MCF 10A (cell line): ENCODE measurements at regions not wholly inside any gene's neighbourhood (a gene's known extent, or its start where the extent isn't known, plus 50 kb on each side); places are given as distances from the start of the nearest gene placed in this dataset.

ENCODE experiments used
- BruUV-seq: library from RNA; stranded (reverse); fragments of 400-500 nt; replicated peaks from 2 replicates; lab custom pipeline; 2021; lab: Mats Ljungman, UMichigan
- CTCF ChIA-PET: fragments of 300-600 bp; sonication (Branson Sonifier 250); formaldehyde crosslinking; extraction: SDS; loops from one replicate; lab custom pipeline; 2021; ENCODE audit warnings: antibody characterized with exemption, inconsistent platforms; lab: Yijun Ruan, JAX
- POLR2A ChIA-PET: fragments of 300-600, 350-650 bp; sonication (Branson Sonifier 250); formaldehyde crosslinking; extraction: SDS; loops from one replicate; lab custom pipeline; 2020; ENCODE audit warnings: antibody characterized with exemption, inconsistent platforms; lab: Yijun Ruan, JAX
- DNase-seq: peaks from one replicate; pipeline ENCODE4 v3.0.0-alpha.2; 2018; ENCODE audit not compliant: unreplicated experiment
- H3K27ac Mint-ChIP-seq: one replicate; pipeline ENCODE4 v1.8.0; 2022; ENCODE audit warnings: mild to moderate bottlenecking, low read depth, mixed read lengths; ENCODE audit not compliant: unreplicated experiment
- H3K27me3 Mint-ChIP-seq: one replicate; pipeline ENCODE4 v1.8.0; 2022; ENCODE audit warnings: mixed read lengths; ENCODE audit not compliant: insufficient read depth, unreplicated experiment
- H3K36me3 Mint-ChIP-seq: one replicate; pipeline ENCODE4 v1.8.0; 2022; ENCODE audit warnings: mild to moderate bottlenecking, moderate library complexity, mixed read lengths; ENCODE audit not compliant: insufficient read depth, unreplicated experiment
- H3K4me1 Mint-ChIP-seq: one replicate; pipeline ENCODE4 v1.8.0; 2022; ENCODE audit warnings: mixed read lengths; ENCODE audit not compliant: insufficient read depth, unreplicated experiment
- H3K4me3 Mint-ChIP-seq: one replicate; pipeline ENCODE4 v1.8.0; 2022; ENCODE audit warnings: mild to moderate bottlenecking, moderate library complexity, mixed read lengths; ENCODE audit not compliant: unreplicated experiment
- H3K9me3 Mint-ChIP-seq: one replicate; pipeline ENCODE4 v1.8.0; 2022; ENCODE audit warnings: mixed read lengths; ENCODE audit not compliant: unreplicated experiment
- CTCF ChIP-seq: fragments of 200-600 bp; IDR thresholded peaks from one replicate; pipeline ENCODE4 v1.8.0; 2022; ENCODE audit warnings: antibody characterized with exemption, mild to moderate bottlenecking; ENCODE audit not compliant: unreplicated experiment
- intact Hi-C: fragments of 100-400 bp; cut with micrococcal nuclease; formaldehyde crosslinking; loops from 2 replicates; pipeline ENCODE4 v1.14.1; 2022

- Mint-ChIP-seq H3K36me3 (no peaks in the 10 kb centered on the region), H3K9me3 (no peaks in the 10 kb centered on the region), H3K27me3 (peaks cover 44% of the 10 kb centered on the region), H3K4me3 (no peak overlapping the region), H3K27ac (no peak overlapping the region), H3K4me1 (no peaks in the 10 kb centered on the region)
- BruUV-seq: no TSS peak
- ChIA-PET CTCF (no interaction called here), POLR2A (no interaction called here)
- DNase-seq: no peak
- no peak for TF ChIP-seq CTCF
- intact Hi-C loops: no loop called here
Observed at GRCh38 chr3:81033684-81034083, 727.8 kb downstream of the GBE1 start.

DNA sequence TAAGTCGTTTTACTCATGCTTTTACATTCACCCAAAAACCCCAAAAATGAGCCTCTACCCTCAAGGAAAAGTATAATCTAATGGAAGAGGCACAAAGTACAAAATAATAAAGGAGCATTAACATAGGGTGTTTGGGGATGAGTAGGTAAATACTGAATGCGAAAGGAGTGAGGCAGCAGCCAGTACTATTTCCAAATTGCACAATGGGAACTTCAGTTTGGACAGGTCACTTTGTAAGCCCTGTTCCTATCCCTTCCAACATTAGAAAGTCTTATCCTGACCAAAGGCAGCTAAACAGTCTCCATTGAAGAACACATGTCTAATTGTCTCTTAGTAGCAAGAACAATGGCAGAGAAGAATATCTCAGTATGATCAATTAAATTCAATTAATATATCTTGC lies 728.3 kb downstream of the GBE1 start:
- CTCF ChIA-PET: interaction anchor here (0.5 kb wide), 1 partner anchor 55 kb away, joined by 3 read pairs; no protein-coding TSS in a partner anchor
- Mint-ChIP-seq H3K4me1 (no peaks in the 10 kb centered on the region), H3K27ac (no peak overlapping the region), H3K4me3 (no peak overlapping the region), H3K9me3 (no peaks in the 10 kb centered on the region), H3K27me3 (peaks cover 49% of the 10 kb centered on the region), H3K36me3 (no peaks in the 10 kb centered on the region)
- intact Hi-C loops: no loop called here
- BruUV-seq: no TSS peak
- no peak for DNase-seq
- POLR2A ChIA-PET: no interaction called here
- no peak for TF ChIP-seq CTCF

- intact Hi-C loops: no loop called here
- POLR2A ChIA-PET: interaction anchor here (0.6 kb wide), 1 partner anchor 28 kb away, joined by 3 read pairs; no protein-coding TSS in a partner anchor
- Mint-ChIP-seq H3K27me3 (peaks cover 25% of the 10 kb centered on the region), H3K4me3 (no peak overlapping the region), H3K27ac (no peak overlapping the region), H3K4me1 (no peaks in the 10 kb centered on the region), H3K36me3 (no peaks in the 10 kb centered on the region), H3K9me3 (no peaks in the 10 kb centered on the region)
- no peak for DNase-seq
- CTCF ChIA-PET: no interaction called here
- no TSS peak for BruUV-seq
- no peak for TF ChIP-seq CTCF
Observed at GRCh38 chr3:81029861-81030260, 731.6 kb downstream of the GBE1 start.

DNA sequence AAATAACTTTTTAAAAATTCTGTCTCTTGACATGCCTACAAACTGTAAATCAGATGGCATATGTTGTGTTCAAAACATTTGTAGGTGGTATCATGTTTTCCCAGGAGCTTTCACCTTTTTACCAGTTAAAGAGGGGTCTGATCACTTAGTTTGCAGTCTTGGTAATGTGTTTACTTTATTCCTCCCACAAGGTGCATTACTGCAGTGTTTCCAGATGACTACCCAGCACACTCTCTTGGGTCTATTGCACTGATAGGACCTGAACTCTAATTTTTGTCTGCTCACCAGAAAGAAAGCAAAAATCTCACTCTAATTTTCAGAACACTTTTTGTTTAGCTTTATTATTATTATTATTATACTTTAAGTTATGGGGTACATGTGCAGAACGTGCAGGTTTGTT lies 734.1 kb downstream of the GBE1 start:
- ChIA-PET CTCF (no interaction called here), POLR2A (no interaction called here)
- Mint-ChIP-seq H3K27me3 (peaks cover 22% of the 10 kb centered on the region), H3K27ac (no peak overlapping the region), H3K4me3 (no peak overlapping the region), H3K36me3 (no peaks in the 10 kb centered on the region), H3K9me3 (no peaks in the 10 kb centered on the region), H3K4me1 (no peaks in the 10 kb centered on the region)
- no peak for DNase-seq
- BruUV-seq: no TSS peak
- intact Hi-C loops: no loop called here
- no peak for TF ChIP-seq CTCF
